B cell (primary cell): ENCODE measurements at regions not wholly inside any gene's neighbourhood (a gene's known extent, or its start where the extent isn't known, plus 50 kb on each side); places are given as distances from the start of the nearest gene placed in this dataset.

Source experiments
- CTCF ChIP-seq: fragments of 200-600 bp; IDR thresholded peaks from one replicate; pipeline ENCODE4 v1.8.0; 2022; ENCODE audit warnings: antibody characterized with exemption, mild to moderate bottlenecking
- EZH2 ChIP-seq: IDR thresholded peaks from 2 replicates; pipeline ENCODE4 v1.6.1; 2012; ENCODE audit warnings: borderline replicate concordance, low read depth, mild to moderate bottlenecking, moderate library complexity, low read length; ENCODE audit not compliant: insufficient read depth, poor library complexity, severe bottlenecking

GRCh38 chr17:68784431-68784830, 170.8 kb downstream of the ABCA8 start:
- TF ChIP-seq CTCF = no peak
- TF ChIP-seq EZH2 = no peak
